Mesothelial cell of epicardium (in vitro differentiated cells): ENCODE measurements at regions not wholly inside any gene's neighbourhood (a gene's known extent, or its start where the extent isn't known, plus 50 kb on each side); places are given as distances from the start of the nearest gene placed in this dataset.
A peak's percentile ranks its signal among the peaks of the same experiment; 100 is the strongest.

ENCODE experiments used
- DNase-seq, 2 experiments: peaks; one replicate each; pipeline ENCODE4 v3.0.0; 2021; ENCODE audit warnings: low spot score in 2 of 2; ENCODE audit not compliant: unreplicated experiment in 2 of 2
- H3K27ac Mint-ChIP-seq: 2 replicates; pipeline ENCODE4 v1.8.0; 2021; ENCODE audit warnings: mixed read lengths
- H3K27me3 Mint-ChIP-seq: 2 replicates; pipeline ENCODE4 v1.8.0; 2021; ENCODE audit warnings: low read depth, mixed read lengths
- H3K36me3 Mint-ChIP-seq: 2 replicates; pipeline ENCODE4 v1.8.0; 2021; ENCODE audit warnings: mixed read lengths
- H3K4me1 Mint-ChIP-seq: 2 replicates; pipeline ENCODE4 v1.8.0; 2021; ENCODE audit warnings: mixed read lengths
- H3K4me3 Mint-ChIP-seq: 2 replicates; pipeline ENCODE4 v1.8.0; 2021; ENCODE audit warnings: mild to moderate bottlenecking, moderate library complexity, mixed read lengths
- H3K9me3 Mint-ChIP-seq: 2 replicates; pipeline ENCODE4 v1.8.0; 2021; ENCODE audit warnings: mixed read lengths
- CTCF ChIP-seq: fragments of 200-600 bp; sonication (generic); IDR thresholded peaks from one replicate; pipeline ENCODE4 v1.5.0; 2021; ENCODE audit warnings: antibody characterized with exemption; ENCODE audit not compliant: unreplicated experiment

DNA sequence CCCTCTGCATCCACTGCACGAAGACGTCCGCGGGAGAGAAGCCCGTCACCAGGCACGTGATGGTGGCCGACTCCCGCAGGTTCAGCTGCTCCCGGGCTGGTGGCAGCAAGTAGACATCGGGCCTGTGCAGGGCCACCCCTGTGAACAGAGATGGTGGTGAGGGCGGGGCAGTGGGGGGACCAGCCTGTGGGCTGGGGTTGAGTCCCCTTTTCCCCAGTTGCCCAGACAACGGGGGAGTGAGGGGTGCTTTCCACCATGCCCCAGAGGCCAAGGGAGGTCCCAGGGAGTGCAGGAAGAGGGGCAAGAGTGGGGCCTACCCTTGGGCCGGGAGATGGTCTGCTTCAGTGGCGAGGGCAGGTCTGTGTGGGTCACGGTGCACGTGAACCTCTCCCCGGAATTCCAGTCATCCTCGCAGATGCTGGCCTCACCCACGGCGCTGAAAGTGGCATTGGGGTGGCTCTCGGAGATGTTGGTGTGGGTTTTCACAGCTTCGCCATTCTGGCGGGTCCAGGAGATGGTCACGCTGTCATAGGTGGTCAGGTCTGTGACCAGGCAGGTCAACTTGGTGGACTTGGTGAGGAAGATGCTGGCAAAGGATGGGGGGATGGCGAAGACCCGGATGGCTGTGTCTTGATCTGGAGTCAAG lies 328.3 kb downstream of the TMEM121 start:
- Mint-ChIP-seq H3K4me3 (no peak overlapping the region), H3K36me3 (peaks cover 8% of the 10 kb centered on the region), H3K9me3 (peaks cover 16% of the 10 kb centered on the region), H3K4me1 (no peaks in the 10 kb centered on the region), H3K27me3 (no peaks in the 10 kb centered on the region), H3K27ac (no peak overlapping the region)
- peak in 1 of 2 experiments; percentile 29 for DNase-seq
- no peak for TF ChIP-seq CTCF

DNA sequence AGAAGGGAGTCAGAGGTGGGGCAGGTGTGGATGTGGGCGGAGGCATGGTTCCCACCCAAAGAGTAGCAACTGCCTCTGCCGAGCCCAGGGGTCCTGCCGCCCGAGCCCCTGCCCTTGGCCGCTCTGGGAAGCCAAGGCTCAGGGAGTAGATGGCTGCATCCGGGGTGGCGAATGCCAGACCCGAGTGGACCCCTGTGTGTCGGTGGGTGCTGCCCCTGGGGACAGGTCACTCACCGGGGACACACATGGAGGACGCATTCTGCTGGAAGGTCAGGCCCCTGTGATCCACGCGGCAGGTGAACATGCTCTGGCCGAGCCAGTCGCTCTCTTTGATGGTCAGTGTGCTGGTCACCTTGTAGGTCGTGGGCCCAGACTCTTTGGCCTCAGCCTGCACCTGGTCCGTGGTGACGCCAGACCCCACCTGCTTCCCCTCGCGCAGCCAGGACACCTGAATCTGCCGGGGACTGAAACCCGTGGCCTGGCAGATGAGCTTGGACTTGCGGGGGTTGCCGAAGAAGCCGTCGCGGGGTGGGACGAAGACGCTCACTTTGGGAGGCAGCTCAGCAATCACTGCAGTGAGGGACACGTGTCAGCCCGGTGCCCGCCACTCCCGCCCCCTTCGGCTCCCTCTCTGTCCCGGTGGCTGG lies 329.0 kb downstream of the TMEM121 start:
- H3K4me1 Mint-ChIP-seq, result no peaks in the 10 kb centered on the region
- H3K4me3 Mint-ChIP-seq, result no peak overlapping the region
- H3K27me3 Mint-ChIP-seq, result no peaks in the 10 kb centered on the region
- peak in 1 of 2 experiments; percentile 20 for DNase-seq
- TF ChIP-seq CTCF, result no peak
- no peak overlapping the region for H3K27ac Mint-ChIP-seq
- peaks cover 17% of the 10 kb centered on the region for H3K9me3 Mint-ChIP-seq
- H3K36me3 Mint-ChIP-seq, result peaks cover 8% of the 10 kb centered on the region

DNA sequence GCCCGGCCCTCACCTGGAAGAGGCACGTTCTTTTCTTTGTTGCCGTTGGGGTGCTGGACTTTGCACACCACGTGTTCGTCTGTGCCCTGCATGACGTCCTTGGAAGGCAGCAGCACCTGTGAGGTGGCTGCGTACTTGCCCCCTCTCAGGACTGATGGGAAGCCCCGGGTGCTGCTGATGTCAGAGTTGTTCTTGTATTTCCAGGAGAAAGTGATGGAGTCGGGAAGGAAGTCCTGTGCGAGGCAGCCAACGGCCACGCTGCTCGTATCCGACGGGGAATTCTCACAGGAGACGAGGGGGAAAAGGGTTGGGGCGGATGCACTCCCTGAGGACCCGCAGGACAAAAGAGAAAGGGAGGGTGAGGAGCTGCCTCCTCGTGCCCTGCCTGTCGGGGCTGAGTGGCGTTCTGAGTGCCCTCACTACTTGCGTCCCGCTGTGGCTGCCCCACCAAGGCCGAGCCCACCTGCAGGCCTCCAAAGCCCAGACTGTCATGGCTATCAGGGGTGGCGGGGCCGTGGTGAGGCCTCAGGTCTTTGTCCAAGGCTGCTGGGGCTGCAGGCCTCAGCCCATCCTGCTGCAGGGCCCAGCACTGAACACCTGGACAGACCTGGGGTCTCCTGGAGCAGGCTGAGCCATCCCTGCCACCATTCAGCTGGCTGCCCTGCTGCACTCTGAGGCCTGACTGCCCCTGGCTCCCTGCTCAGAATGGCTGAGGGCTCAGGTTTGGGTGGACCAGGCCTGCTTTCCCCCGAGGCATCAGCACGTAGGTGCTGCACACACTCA lies 329.7 kb downstream of the TMEM121 start:
- Mint-ChIP-seq H3K36me3 (peaks cover 9% of the 10 kb centered on the region), H3K27ac (no peak overlapping the region), H3K4me3 (no peak overlapping the region), H3K4me1 (no peaks in the 10 kb centered on the region), H3K27me3 (no peaks in the 10 kb centered on the region), H3K9me3 (peaks cover 23% of the 10 kb centered on the region)
- DNase-seq, result peak in 1 of 2 experiments; percentile 16
- TF ChIP-seq CTCF, result no peak

- Mint-ChIP-seq H3K9me3 (peaks cover 28% of the 10 kb centered on the region), H3K27me3 (no peaks in the 10 kb centered on the region), H3K4me3 (no peak overlapping the region), H3K4me1 (no peaks in the 10 kb centered on the region), H3K27ac (no peak overlapping the region), H3K36me3 (peaks cover 9% of the 10 kb centered on the region)
- TF ChIP-seq CTCF, result no peak
- DNase-seq, result peak; percentile 7 to 19
These were observed 330.4 kb downstream of the TMEM121 start for GRCh38 chr14:105856676-105857219.

DNA sequence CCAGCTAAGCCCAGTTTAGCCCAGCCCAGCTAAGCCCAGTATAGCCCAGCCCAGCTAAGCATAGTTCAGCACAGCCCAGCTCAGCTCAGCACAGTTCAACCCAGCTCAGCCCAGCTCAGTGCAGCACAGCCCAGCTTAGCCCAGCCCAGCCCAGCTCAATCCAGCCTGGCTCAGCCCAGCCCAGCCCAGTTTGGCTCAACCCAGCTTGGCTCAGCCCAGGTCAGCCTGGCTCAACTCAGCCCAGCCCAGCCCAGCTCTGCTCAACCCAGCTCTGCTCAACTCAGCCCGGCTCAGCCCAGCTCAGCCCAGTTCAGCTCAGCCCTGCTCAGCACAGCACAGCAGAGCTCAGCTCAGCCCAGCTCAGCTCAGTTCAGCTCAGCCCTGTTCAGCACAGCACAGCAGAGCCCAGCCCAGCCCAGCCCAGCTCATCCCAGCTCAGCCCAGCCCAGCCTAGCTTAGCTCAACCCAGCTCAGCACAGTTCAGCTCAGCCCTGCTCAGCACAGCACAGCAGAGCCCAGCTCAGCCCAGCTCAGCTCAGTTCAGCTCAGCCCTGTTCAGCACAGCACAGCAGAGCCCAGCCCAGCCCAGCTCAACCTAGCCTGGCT lies 330.9 kb downstream of the TMEM121 start:
- H3K27me3 Mint-ChIP-seq, result no peaks in the 10 kb centered on the region
- no peaks in the 10 kb centered on the region for H3K4me1 Mint-ChIP-seq
- TF ChIP-seq CTCF, result no peak
- no peak overlapping the region for H3K4me3 Mint-ChIP-seq
- H3K9me3 Mint-ChIP-seq, result peaks cover 32% of the 10 kb centered on the region
- H3K27ac Mint-ChIP-seq, result no peak overlapping the region
- peaks cover 9% of the 10 kb centered on the region for H3K36me3 Mint-ChIP-seq
- peak; percentile 8 to 28 for DNase-seq
